ENCODE measurements at regions not wholly inside any gene's neighbourhood (a gene's known extent, or its start where the extent isn't known, plus 50 kb on each side); places are given as distances from the start of the nearest gene placed in this dataset.

DNA sequence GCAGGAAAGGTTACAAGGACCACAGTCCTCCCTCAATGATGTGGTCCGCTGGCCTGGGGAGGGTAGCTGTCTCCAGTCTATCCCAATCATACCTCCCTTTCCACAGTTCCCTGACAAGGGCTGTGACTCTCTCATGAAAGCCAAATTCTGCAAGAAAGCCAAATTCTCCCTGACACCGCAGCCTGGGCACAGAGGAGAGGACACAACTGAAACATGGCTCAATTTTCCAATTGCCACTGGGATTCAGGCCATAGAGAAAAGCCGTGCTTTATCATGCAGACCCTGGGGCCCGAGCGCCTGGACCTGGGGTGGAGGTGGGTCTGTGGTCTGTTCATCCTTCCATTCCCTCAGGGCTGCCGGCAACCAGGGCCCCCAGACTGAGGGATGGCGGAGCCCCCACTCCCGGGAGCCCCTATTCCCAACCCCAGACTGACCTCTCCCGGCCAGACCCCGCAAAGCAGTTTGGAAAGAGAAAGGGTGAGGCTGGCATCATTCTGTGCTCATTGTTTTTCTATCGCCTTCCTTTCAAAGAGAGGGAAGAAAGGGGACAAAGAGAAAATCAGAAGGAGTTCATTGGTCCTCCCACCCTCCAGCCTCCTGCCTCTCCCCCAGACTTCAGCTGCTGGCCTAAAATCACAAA lies 239.5 kb downstream of the BUD13 start:
- TF ChIP-seq, protein P1, sequence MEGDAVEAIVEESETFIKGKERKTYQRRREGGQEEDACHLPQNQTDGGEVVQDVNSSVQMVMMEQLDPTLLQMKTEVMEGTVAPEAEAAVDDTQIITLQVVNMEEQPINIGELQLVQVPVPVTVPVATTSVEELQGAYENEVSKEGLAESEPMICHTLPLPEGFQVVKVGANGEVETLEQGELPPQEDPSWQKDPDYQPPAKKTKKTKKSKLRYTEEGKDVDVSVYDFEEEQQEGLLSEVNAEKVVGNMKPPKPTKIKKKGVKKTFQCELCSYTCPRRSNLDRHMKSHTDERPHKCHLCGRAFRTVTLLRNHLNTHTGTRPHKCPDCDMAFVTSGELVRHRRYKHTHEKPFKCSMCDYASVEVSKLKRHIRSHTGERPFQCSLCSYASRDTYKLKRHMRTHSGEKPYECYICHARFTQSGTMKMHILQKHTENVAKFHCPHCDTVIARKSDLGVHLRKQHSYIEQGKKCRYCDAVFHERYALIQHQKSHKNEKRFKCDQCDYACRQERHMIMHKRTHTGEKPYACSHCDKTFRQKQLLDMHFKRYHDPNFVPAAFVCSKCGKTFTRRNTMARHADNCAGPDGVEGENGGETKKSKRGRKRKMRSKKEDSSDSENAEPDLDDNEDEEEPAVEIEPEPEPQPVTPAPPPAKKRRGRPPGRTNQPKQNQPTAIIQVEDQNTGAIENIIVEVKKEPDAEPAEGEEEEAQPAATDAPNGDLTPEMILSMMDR (IDR thresholded peaks at IDR 0.05) = no peak

DNA sequence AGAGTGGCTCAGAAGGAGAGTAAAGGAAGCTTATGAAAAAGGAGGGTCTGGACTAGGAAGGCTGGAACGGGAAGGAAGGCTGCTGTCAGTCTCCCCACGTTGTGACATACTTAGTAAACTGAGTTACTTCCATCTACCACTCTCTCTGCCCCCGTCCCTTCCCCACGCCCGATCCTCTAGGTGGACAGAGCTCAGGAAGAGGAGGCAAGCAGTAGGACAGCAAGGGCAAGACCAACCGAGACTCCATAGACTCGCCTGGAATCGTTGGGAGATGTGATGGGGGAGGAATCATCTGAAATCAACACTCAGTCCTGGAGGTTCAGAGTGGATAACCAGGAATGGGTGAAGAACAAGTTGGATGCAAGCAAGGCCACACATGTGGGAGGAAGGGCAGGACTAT lies 240.7 kb downstream of the BUD13 start:
- TF ChIP-seq, protein P1 (IDR thresholded peaks at IDR 0.05) = no peak

DNA sequence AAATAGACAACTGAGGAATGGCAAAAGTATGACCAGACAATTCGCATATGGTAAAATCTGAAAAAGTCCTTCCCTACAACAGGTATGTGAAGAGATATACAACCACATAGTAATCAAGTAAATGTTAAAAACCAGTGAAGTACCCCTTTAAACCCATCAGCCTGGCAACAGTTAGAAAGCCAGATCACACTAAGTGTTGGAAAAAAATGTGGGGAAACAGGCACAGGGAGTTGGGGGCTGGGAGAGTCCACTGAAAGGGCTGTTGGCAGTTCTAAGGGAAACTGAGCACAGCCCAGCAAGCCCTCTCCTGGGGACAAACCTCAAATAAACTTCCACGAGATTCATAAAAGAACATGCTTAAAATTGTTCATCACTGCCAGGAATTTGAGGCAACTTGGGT lies 242.1 kb downstream of the BUD13 start:
- TF ChIP-seq, protein P1 (IDR thresholded peaks at IDR 0.05) = no peak

DNA sequence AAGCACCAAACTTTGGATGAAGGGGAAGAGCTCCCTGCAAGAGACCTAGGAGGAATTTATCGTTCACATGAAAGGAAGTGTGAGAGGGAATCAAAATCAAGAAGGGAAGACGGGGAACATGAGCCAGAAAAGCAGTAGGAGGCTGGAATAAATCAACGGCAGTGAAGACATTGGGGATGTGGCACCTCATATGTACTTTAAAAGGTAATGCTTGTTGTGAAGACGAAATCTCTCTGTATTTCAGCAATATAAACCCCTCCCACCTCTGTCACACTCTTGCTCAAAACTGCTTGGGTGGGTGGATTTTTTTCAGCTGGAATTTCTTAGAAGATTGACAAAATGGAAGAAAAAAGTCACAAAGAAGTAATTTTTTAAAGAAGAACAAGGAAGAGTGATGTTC lies 243.5 kb downstream of the BUD13 start:
- TF ChIP-seq, protein P1 (IDR thresholded peaks at IDR 0.05) = no peak

DNA sequence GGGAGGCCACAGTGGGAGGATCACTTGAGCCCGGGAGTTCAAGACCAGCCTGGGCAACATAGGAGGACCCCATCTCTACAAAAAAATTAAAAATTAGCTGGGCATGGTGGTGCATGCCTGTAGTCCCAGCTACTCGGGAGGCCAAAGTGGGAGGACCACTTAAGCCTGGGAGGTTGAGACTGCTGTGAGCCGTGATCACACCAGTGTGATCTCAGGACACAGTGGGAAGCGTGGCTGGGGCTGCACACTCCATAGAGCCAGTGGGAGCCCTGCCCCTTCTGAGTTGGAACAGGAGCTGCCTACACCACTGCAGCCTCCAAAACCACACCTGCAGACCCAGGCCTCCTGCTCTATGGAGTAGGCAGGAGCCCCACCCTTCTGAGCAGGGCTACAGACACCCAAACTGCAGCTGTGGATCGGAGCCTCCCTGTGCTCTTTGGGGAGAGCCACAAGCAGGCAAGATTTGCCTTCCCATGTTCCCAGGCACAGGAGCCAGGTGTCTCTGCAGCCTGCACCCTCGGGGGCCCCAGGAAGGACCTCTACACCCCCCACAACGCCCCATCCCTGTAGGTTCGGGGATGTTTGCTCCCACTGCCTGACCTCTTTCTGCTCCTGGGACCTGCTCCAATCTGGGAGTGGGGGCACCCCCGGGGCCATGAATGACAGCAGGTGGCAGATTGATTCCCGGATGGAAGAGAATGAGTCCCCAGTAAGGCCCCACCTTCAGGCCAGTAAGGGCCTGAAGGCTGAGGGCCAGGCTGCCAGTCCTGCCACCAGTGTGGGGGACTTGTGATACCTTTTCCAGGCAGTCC lies 245.4 kb downstream of the BUD13 start:
- TF ChIP-seq, protein P1 (IDR thresholded peaks at IDR 0.05) = no peak

DNA sequence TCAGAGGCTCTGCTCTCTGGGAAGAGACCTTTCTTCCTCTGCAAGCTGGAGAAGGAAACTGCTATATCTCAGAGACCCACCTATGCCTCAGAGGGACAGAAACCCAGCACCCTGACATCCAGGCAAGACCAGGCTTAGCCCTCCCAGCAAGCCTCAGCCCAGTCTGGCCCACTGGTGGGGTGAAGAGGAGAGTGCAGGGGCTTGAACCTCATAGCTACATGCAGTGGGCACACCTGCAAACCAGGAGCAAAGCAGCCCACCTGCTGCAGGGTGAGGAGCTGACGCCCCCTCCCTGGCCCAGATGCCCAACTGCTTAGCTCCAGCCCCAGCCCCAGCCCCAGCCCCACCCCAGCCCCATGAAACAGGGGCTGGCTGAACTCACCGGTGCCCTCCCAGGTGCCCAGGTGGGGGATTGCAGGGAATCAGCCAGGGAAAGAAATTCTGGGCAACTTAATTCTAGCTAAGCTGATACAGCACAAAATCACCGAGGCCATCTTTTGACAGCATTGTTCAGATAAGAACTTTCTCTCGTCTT lies 246.8 kb downstream of the BUD13 start:
- TF ChIP-seq, protein P1 (IDR thresholded peaks at IDR 0.05) = no peak

DNA sequence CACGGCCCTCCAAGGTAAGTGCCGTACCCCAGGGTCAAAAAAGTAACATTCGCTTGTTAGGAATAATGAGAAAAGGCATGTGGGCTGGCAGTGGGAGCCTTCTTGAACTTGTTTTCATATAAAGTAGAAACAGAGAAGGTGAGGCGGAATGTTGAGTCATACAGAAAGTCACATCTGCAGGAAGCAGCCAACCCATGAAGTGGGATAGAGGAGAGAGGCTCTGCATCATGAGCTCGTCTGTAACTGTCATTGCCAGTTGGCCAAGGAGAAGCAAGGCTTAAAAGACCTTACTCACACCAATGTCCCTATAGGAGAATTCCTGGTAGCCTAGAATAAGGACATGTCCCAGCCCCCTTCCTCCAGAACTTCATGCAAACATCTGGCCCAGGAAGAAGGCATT lies 253.3 kb downstream of the BUD13 start:
- TF ChIP-seq, protein P1 (IDR thresholded peaks at IDR 0.05) = no peak

Data from LNCAP (cell line).